ENCODE measurements at regions not wholly inside any gene's neighbourhood (a gene's known extent, or its start where the extent isn't known, plus 50 kb on each side); places are given as distances from the start of the nearest gene placed in this dataset.

DNA sequence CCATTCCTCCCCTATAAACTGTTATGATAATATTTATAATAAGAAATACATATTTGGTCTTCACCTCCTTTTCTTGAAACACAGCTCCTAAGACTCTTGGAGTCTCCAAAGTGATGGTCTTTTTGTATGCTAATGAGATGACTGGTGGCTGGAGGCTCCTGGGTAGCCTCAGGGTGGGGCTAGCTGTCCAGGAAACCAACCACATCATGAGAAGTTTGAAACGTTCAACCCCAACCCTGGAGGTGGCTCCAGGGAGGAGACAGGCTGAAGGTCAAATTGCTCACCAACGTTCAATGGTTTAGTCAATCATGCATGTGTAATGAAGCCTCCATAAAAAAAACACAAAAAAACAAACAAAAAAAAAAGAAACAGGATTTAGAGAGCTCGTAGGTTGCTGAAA lies 298.7 kb upstream of the MGAT5 start:
- no peaks in the 10 kb centered on the region for H3K79me2 ChIP-seq (ENCODE audit: insufficient read depth, low read length)
- no TSS peak for BruUV-seq (replicated peaks)
- peaks cover under 1% of the 10 kb centered on the region for H3K27me3 ChIP-seq (ENCODE audit: insufficient read depth, low read length)
- no peaks in the 10 kb centered on the region for H3K9me2 ChIP-seq (ENCODE audit: insufficient read depth)
- H3K9me3 ChIP-seq (ENCODE audit: control insufficient read depth in 1 of 2, insufficient read depth in 1 of 2, low read depth in 1 of 2, low read length in 2 of 2), result no peaks in the 10 kb centered on the region
- DNase-seq (ENCODE audit: low read depth, low spot score) (no peak), ATAC-seq (no peak)
- ChIA-PET CTCF (no interaction called here), RAD21 (ENCODE audit: low non-redundant PET in 1 of 2, low total read pairs in 2 of 2, uncharacterized antibody in 2 of 2, unreplicated experiment in 2 of 2) (no interaction called here), POLR2A (no interaction called here)
- H3K4me3 ChIP-seq (replicated peaks in 1 of 2; ENCODE audit: low read depth in 1 of 2, low read length in 2 of 2), result no peak overlapping the region
- H3K27ac ChIP-seq (ENCODE audit: low read depth, low read length), result no peak overlapping the region
- H3K4me1 ChIP-seq (ENCODE audit: control insufficient read depth in 1 of 2, insufficient read depth in 2 of 2, low read length in 2 of 2), result no peaks in the 10 kb centered on the region
- no peaks in the 10 kb centered on the region for H4K20me1 ChIP-seq (ENCODE audit: insufficient read depth)
- no peak for TF ChIP-seq SRF (IDR thresholded peaks at IDR 0.05; ENCODE audit: low read depth)
- no peak for TF ChIP-seq EZH2 (IDR thresholded peaks at IDR 0.05)
- TF ChIP-seq ZNF274 (IDR thresholded peaks at IDR 0.05; ENCODE audit: low read depth, low read length), result no peak
- no peak for TF ChIP-seq ELF1 (IDR thresholded peaks at IDR 0.05; ENCODE audit: borderline replicate concordance, low read depth)
- TF ChIP-seq CBX3 (IDR thresholded peaks at IDR 0.05; ENCODE audit: low read depth), result no peak
- no peak for TF ChIP-seq CEBPB (IDR thresholded peaks at IDR 0.05; ENCODE audit: low read depth)
- TF ChIP-seq TCF7L2 (IDR thresholded peaks at IDR 0.05; ENCODE audit: borderline replicate concordance, extremely low read depth, insufficient read depth, insufficient read length), result no peak
- no peaks in the 10 kb centered on the region for H3K36me3 ChIP-seq (ENCODE audit: control insufficient read depth in 1 of 2, insufficient read depth in 2 of 2, low read length in 2 of 2)
- intact Hi-C loops (cut with micrococcal nuclease), result no loop called here
- H3K4me2 ChIP-seq (ENCODE audit: low read length), result no peak overlapping the region
- H2AFZ ChIP-seq (ENCODE audit: low read depth, low read length, poor library complexity, severe bottlenecking), result no peak overlapping the region
- no peak overlapping the region for H3K9ac ChIP-seq (ENCODE audit: low read length)

DNA sequence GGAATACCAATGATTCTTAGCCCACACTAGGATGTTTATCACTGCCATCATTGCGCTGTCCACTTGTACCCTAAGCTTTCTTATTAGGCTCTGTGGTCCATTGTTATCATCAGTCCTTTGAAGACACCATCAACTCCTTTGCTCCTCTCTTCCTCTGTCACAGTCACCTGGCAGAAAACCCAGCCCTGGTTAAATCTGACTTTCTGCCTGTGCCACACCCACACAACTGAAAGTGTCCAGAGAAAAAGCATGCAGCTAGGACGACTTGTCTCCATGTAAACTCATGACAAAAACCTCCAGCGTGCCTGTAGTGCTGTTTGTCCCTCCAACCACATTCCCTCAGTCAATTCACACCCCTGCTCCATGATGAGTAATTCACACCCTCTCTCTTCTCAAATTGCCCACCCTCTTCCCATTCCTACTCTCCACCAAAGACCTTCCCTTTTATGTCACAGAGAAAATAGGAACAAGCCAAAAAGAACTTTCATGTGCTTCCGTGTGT lies 297.4 kb upstream of the MGAT5 start:
- H3K27ac ChIP-seq (ENCODE audit: low read depth, low read length), result no peak overlapping the region
- no peaks in the 10 kb centered on the region for H4K20me1 ChIP-seq (ENCODE audit: insufficient read depth)
- peaks cover 4% of the 10 kb centered on the region for H3K27me3 ChIP-seq (ENCODE audit: insufficient read depth, low read length)
- H3K9me2 ChIP-seq (ENCODE audit: insufficient read depth), result no peaks in the 10 kb centered on the region
- no peak overlapping the region for H3K9ac ChIP-seq (ENCODE audit: low read length)
- no peak overlapping the region for H3K4me2 ChIP-seq (ENCODE audit: low read length)
- no TSS peak for BruUV-seq (replicated peaks)
- ATAC-seq, result no peak
- ChIA-PET POLR2A (no interaction called here), RAD21 (ENCODE audit: low non-redundant PET in 1 of 2, low total read pairs in 2 of 2, uncharacterized antibody in 2 of 2, unreplicated experiment in 2 of 2) (no interaction called here), CTCF (no interaction called here)
- H2AFZ ChIP-seq (ENCODE audit: low read depth, low read length, poor library complexity, severe bottlenecking), result no peak overlapping the region
- no peaks in the 10 kb centered on the region for H3K36me3 ChIP-seq (ENCODE audit: control insufficient read depth in 1 of 2, insufficient read depth in 2 of 2, low read length in 2 of 2)
- TF ChIP-seq, protein P1, sequence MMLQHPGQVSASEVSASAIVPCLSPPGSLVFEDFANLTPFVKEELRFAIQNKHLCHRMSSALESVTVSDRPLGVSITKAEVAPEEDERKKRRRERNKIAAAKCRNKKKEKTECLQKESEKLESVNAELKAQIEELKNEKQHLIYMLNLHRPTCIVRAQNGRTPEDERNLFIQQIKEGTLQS (IDR thresholded peaks at IDR 0.05), result no peak
- no peak for TF ChIP-seq EGR1 (IDR thresholded peaks at IDR 0.05; ENCODE audit: low read depth)
- TF ChIP-seq, protein P2, sequence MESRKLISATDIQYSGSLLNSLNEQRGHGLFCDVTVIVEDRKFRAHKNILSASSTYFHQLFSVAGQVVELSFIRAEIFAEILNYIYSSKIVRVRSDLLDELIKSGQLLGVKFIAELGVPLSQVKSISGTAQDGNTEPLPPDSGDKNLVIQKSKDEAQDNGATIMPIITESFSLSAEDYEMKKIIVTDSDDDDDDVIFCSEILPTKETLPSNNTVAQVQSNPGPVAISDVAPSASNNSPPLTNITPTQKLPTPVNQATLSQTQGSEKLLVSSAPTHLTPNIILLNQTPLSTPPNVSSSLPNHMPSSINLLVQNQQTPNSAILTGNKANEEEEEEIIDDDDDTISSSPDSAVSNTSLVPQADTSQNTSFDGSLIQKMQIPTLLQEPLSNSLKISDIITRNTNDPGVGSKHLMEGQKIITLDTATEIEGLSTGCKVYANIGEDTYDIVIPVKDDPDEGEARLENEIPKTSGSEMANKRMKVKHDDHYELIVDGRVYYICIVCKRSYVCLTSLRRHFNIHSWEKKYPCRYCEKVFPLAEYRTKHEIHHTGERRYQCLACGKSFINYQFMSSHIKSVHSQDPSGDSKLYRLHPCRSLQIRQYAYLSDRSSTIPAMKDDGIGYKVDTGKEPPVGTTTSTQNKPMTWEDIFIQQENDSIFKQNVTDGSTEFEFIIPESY (IDR thresholded peaks at IDR 0.05; ENCODE audit: extremely low read depth, insufficient replicate concordance, low read length), result no peak
- TF ChIP-seq EZH2 (IDR thresholded peaks at IDR 0.05), result no peak
- no peak for TF ChIP-seq CEBPB (IDR thresholded peaks at IDR 0.05; ENCODE audit: low read depth)
- no peak for TF ChIP-seq SIN3A (IDR thresholded peaks at IDR 0.05; ENCODE audit: low read depth)
- TF ChIP-seq RAD21 (IDR thresholded peaks at IDR 0.05; ENCODE audit: low read depth), result no peak
- no peak for TF ChIP-seq EZH2phosphoT487 (IDR thresholded peaks at IDR 0.05; ENCODE audit: borderline replicate concordance)
- TF ChIP-seq FOSL1 (IDR thresholded peaks at IDR 0.05; ENCODE audit: low read depth), result no peak
- no peak for TF ChIP-seq YY1 (IDR thresholded peaks at IDR 0.05; ENCODE audit: extremely low read depth, insufficient replicate concordance, low read depth, low read length)
- TF ChIP-seq, protein P3, sequence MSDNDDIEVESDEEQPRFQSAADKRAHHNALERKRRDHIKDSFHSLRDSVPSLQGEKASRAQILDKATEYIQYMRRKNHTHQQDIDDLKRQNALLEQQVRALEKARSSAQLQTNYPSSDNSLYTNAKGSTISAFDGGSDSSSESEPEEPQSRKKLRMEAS (IDR thresholded peaks at IDR 0.05), result no peak
- no peaks in the 10 kb centered on the region for H3K9me3 ChIP-seq (ENCODE audit: control insufficient read depth in 1 of 2, insufficient read depth in 1 of 2, low read depth in 1 of 2, low read length in 2 of 2)
- no peaks in the 10 kb centered on the region for H3K79me2 ChIP-seq (ENCODE audit: insufficient read depth, low read length)
- no peaks in the 10 kb centered on the region for H3K4me1 ChIP-seq (ENCODE audit: control insufficient read depth in 1 of 2, insufficient read depth in 2 of 2, low read length in 2 of 2)
- intact Hi-C loops (cut with micrococcal nuclease), result no loop called here
- H3K4me3 ChIP-seq (replicated peaks in 1 of 2; ENCODE audit: low read depth in 1 of 2, low read length in 2 of 2), result no peak overlapping the region
- DNase-seq (ENCODE audit: low read depth, low spot score), result no peak
